ENCODE measurements at regions not wholly inside any gene's neighbourhood (a gene's known extent, or its start where the extent isn't known, plus 50 kb on each side); places are given as distances from the start of the nearest gene placed in this dataset.

- TF ChIP-seq ZNF280D (CRISPR knock-in tag; IDR thresholded peaks at IDR 0.05) (no peak), MAFF (IDR thresholded peaks at IDR 0.05; ENCODE audit: low read depth, low read length) (no peak), KDM5B (CRISPR knock-in tag; IDR thresholded peaks at IDR 0.05; ENCODE audit: borderline replicate concordance) (no peak), ZNF382 (CRISPR knock-in tag; IDR thresholded peaks at IDR 0.05; ENCODE audit: borderline replicate concordance) (no peak), TMF1 (CRISPR knock-in tag; IDR thresholded peaks at IDR 0.05; ENCODE audit: low read depth) (no peak), ZBTB2 (CRISPR knock-in tag; IDR thresholded peaks at IDR 0.05; ENCODE audit: low read depth) (no peak), ZFY (CRISPR knock-in tag; IDR thresholded peaks at IDR 0.05) (no peak), ZSCAN22 (CRISPR knock-in tag; IDR thresholded peaks at IDR 0.05) (no peak), NR2F6 (IDR thresholded peaks at IDR 0.05) (peak; percentile 40), NR2F6 (CRISPR knock-in tag; IDR thresholded peaks at IDR 0.05) (peak; percentile 43; the same call in 1 of the 2 replicates), ESRRA (CRISPR knock-in tag; IDR thresholded peaks at IDR 0.05; ENCODE audit: low read depth) (no peak), RXRA (CRISPR knock-in tag; IDR thresholded peaks at IDR 0.05) (peak; percentile 37; the same call in 1 of the 2 replicates), ZNF839 (CRISPR knock-in tag; IDR thresholded peaks at IDR 0.05; ENCODE audit: borderline replicate concordance) (no peak), BHLHE40 (IDR thresholded peaks at IDR 0.05; ENCODE audit: low read length) (no peak), REPIN1 (CRISPR knock-in tag; IDR thresholded peaks at IDR 0.05; ENCODE audit: borderline replicate concordance, low read depth) (no peak), NCOA5 (CRISPR knock-in tag; IDR thresholded peaks at IDR 0.05) (no peak), SMAD9 (CRISPR knock-in tag; IDR thresholded peaks at IDR 0.05) (no peak), PHB2 (IDR thresholded peaks at IDR 0.05; ENCODE audit: partially characterized antibody) (no peak), ATRX (CRISPR knock-in tag; IDR thresholded peaks at IDR 0.05; ENCODE audit: borderline replicate concordance) (no peak), RFX1 (IDR thresholded peaks at IDR 0.05) (no peak)
- TF ChIP-seq, protein P1, sequence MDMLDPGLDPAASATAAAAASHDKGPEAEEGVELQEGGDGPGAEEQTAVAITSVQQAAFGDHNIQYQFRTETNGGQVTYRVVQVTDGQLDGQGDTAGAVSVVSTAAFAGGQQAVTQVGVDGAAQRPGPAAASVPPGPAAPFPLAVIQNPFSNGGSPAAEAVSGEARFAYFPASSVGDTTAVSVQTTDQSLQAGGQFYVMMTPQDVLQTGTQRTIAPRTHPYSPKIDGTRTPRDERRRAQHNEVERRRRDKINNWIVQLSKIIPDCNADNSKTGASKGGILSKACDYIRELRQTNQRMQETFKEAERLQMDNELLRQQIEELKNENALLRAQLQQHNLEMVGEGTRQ (IDR thresholded peaks at IDR 0.05; ENCODE audit: low read depth, low read length), result no peak
- TF ChIP-seq, protein P1 (CRISPR knock-in tag; IDR thresholded peaks at IDR 0.05; ENCODE audit: borderline replicate concordance), result no peak
- TF ChIP-seq, protein P2, sequence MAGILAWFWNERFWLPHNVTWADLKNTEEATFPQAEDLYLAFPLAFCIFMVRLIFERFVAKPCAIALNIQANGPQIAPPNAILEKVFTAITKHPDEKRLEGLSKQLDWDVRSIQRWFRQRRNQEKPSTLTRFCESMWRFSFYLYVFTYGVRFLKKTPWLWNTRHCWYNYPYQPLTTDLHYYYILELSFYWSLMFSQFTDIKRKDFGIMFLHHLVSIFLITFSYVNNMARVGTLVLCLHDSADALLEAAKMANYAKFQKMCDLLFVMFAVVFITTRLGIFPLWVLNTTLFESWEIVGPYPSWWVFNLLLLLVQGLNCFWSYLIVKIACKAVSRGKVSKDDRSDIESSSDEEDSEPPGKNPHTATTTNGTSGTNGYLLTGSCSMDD (CRISPR knock-in tag; IDR thresholded peaks at IDR 0.05), result no peak
Measured at GRCh38 chr14:34297786-34298520, 164.1 kb downstream of the SPTSSA start (continued).

All from HepG2 (cell line).